Neural cell (in vitro differentiated cells): ENCODE measurements at regions not wholly inside any gene's neighbourhood (a gene's known extent, or its start where the extent isn't known, plus 50 kb on each side); places are given as distances from the start of the nearest gene placed in this dataset.
A peak's percentile ranks its signal among the peaks of the same experiment; 100 is the strongest.

Source experiments
- H2AFZ ChIP-seq: fragments of 200-600, 300-800 bp; sonication (generic), shearing (Covaris generic); 2 replicates; pipeline ENCODE4 v1.6.0; 2014; ENCODE audit warnings: low read depth, mild to moderate bottlenecking, antibody characterized with exemption, low read length, moderate library complexity
- H3F3A ChIP-seq: fragments of 200-600 bp; shearing (Covaris generic); 2 replicates; pipeline ENCODE4 v1.6.1; 2016; ENCODE audit warnings: mild to moderate bottlenecking, moderate library complexity, mixed read lengths, antibody characterized with exemption, low read length; ENCODE audit not compliant: insufficient read depth, poor library complexity, severe bottlenecking
- H3K27ac ChIP-seq: fragments of 200-600, 300-800 bp; sonication (generic), shearing (Covaris generic); 2 replicates; pipeline ENCODE4 v1.5.1; 2014; ENCODE audit warnings: mild to moderate bottlenecking, low read length, moderate library complexity
- H3K27me3 ChIP-seq: fragments of 300-800, 200-600 bp; sonication (generic), shearing (Covaris generic); 2 replicates; pipeline ENCODE4 v1.6.0; 2014; ENCODE audit warnings: mild to moderate bottlenecking, low read depth, low read length, moderate library complexity; ENCODE audit not compliant: insufficient read depth
- H3K36me3 ChIP-seq: fragments of 300-800, 200-600 bp; sonication (generic), shearing (Covaris generic); 2 replicates; pipeline ENCODE4 v1.5.1; 2014; ENCODE audit warnings: mild to moderate bottlenecking, antibody characterized with exemption, low read length, moderate library complexity; ENCODE audit not compliant: insufficient read depth
- H3K4me2 ChIP-seq: fragments of 300-800, 200-600 bp; sonication (generic), shearing (Covaris generic); 2 replicates; pipeline ENCODE4 v1.6.0; 2014; ENCODE audit warnings: mild to moderate bottlenecking, low read length
- H3K4me3 ChIP-seq: fragments of 300-800, 200-600 bp; sonication (generic), shearing (Covaris generic); 2 replicates; pipeline ENCODE4 v1.5.1; 2014; ENCODE audit warnings: mild to moderate bottlenecking, low read length, moderate library complexity
- H3K79me2 ChIP-seq: fragments of 200-600 bp; shearing (Covaris generic); replicated peaks from 2 replicates; pipeline ENCODE4 v1.6.0; 2014; ENCODE audit warnings: mild to moderate bottlenecking, low read length, moderate library complexity; ENCODE audit not compliant: insufficient read depth
- H3K9ac ChIP-seq: fragments of 300-800, 200-600 bp; sonication (generic), shearing (Covaris generic); 2 replicates; pipeline ENCODE4 v1.6.1; 2016; ENCODE audit warnings: mild to moderate bottlenecking, low read length, mixed read lengths
- H3K9me2 ChIP-seq: fragments of 200-600 bp; shearing (Covaris generic); 2 replicates; pipeline ENCODE4 v1.6.1; 2016; ENCODE audit warnings: mild to moderate bottlenecking, low read length, mixed read lengths; ENCODE audit not compliant: insufficient read depth
- H3K9me3 ChIP-seq: fragments of 200-600, 300-800 bp; sonication (generic), shearing (Covaris generic); 2 replicates; pipeline ENCODE4 v1.6.1; 2016; ENCODE audit warnings: mild to moderate bottlenecking, mixed run types, low read length, moderate library complexity, mixed read lengths
- H4K20me1 ChIP-seq: fragments of 200-600 bp; shearing (Covaris generic); 2 replicates; pipeline ENCODE4 v1.6.1; 2016; ENCODE audit warnings: mild to moderate bottlenecking, mixed run types; ENCODE audit not compliant: insufficient read depth
- EP300 ChIP-seq: fragments of 450-650 bp; conservative IDR thresholded peaks from 2 replicates; pipeline ENCODE4 v1.6.1; 2014; ENCODE audit warnings: antibody characterized with exemption, mild to moderate bottlenecking, moderate library complexity; ENCODE audit not compliant: poor library complexity, severe bottlenecking
- EZH2 ChIP-seq: fragments of 200-600, 300-800 bp; shearing (Covaris generic), sonication (generic); IDR thresholded peaks from 2 replicates; pipeline ENCODE4 v1.6.1; 2014; ENCODE audit warnings: antibody characterized with exemption, low read length, borderline replicate concordance, mild to moderate bottlenecking; ENCODE audit not compliant: insufficient read depth, poor library complexity, severe bottlenecking
- MXI1 ChIP-seq: fragments of 450-650 bp; conservative IDR thresholded peaks from 2 replicates; pipeline ENCODE4 v1.6.1; 2014; ENCODE audit warnings: antibody characterized with exemption, mild to moderate bottlenecking; ENCODE audit not compliant: poor library complexity, severe bottlenecking
- POLR2AphosphoS5 ChIP-seq: IDR thresholded peaks from 2 replicates; pipeline ENCODE4 v1.6.1; 2012
- RAD21 ChIP-seq: fragments of 450-650 bp; conservative IDR thresholded peaks from 2 replicates; pipeline ENCODE4 v1.6.1; 2014; ENCODE audit warnings: antibody characterized with exemption, mild to moderate bottlenecking, moderate library complexity
- SMC3 ChIP-seq: fragments of 450-650 bp; conservative IDR thresholded peaks from 2 replicates; pipeline ENCODE4 v1.6.1; 2014; ENCODE audit warnings: antibody characterized with exemption, mild to moderate bottlenecking, moderate library complexity; ENCODE audit not compliant: poor library complexity
- TAF1 ChIP-seq: IDR thresholded peaks from 2 replicates; pipeline ENCODE4 v1.6.1; 2012; ENCODE audit warnings: low read depth
- TF ChIP-seq, protein P1 (sequence below): fragments of 450-650 bp; IDR thresholded peaks from 2 replicates; pipeline ENCODE4 v1.5.1; 2014; ENCODE audit warnings: antibody characterized with exemption, mild to moderate bottlenecking, moderate library complexity; ENCODE audit not compliant: poor library complexity, severe bottlenecking
- TF ChIP-seq, protein P2 (sequence below): IDR thresholded peaks from 2 replicates; pipeline ENCODE4 v1.6.1; 2012; ENCODE audit warnings: borderline replicate concordance

- no peak overlapping the region for H3K4me2 ChIP-seq
- H2AFZ ChIP-seq, result no peak overlapping the region
- H3K79me2 ChIP-seq, result no peaks in the 10 kb centered on the region
- H3K36me3 ChIP-seq, result no peaks in the 10 kb centered on the region
- H3F3A ChIP-seq, result no peaks in the 10 kb centered on the region
- TF ChIP-seq MXI1 (no peak), EZH2 (no peak), EP300 (no peak), SMC3 (no peak), POLR2AphosphoS5 (no peak), RAD21 (no peak), TAF1 (no peak)
- TF ChIP-seq, protein P1, sequence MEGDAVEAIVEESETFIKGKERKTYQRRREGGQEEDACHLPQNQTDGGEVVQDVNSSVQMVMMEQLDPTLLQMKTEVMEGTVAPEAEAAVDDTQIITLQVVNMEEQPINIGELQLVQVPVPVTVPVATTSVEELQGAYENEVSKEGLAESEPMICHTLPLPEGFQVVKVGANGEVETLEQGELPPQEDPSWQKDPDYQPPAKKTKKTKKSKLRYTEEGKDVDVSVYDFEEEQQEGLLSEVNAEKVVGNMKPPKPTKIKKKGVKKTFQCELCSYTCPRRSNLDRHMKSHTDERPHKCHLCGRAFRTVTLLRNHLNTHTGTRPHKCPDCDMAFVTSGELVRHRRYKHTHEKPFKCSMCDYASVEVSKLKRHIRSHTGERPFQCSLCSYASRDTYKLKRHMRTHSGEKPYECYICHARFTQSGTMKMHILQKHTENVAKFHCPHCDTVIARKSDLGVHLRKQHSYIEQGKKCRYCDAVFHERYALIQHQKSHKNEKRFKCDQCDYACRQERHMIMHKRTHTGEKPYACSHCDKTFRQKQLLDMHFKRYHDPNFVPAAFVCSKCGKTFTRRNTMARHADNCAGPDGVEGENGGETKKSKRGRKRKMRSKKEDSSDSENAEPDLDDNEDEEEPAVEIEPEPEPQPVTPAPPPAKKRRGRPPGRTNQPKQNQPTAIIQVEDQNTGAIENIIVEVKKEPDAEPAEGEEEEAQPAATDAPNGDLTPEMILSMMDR, result no peak
- TF ChIP-seq, protein P2, sequence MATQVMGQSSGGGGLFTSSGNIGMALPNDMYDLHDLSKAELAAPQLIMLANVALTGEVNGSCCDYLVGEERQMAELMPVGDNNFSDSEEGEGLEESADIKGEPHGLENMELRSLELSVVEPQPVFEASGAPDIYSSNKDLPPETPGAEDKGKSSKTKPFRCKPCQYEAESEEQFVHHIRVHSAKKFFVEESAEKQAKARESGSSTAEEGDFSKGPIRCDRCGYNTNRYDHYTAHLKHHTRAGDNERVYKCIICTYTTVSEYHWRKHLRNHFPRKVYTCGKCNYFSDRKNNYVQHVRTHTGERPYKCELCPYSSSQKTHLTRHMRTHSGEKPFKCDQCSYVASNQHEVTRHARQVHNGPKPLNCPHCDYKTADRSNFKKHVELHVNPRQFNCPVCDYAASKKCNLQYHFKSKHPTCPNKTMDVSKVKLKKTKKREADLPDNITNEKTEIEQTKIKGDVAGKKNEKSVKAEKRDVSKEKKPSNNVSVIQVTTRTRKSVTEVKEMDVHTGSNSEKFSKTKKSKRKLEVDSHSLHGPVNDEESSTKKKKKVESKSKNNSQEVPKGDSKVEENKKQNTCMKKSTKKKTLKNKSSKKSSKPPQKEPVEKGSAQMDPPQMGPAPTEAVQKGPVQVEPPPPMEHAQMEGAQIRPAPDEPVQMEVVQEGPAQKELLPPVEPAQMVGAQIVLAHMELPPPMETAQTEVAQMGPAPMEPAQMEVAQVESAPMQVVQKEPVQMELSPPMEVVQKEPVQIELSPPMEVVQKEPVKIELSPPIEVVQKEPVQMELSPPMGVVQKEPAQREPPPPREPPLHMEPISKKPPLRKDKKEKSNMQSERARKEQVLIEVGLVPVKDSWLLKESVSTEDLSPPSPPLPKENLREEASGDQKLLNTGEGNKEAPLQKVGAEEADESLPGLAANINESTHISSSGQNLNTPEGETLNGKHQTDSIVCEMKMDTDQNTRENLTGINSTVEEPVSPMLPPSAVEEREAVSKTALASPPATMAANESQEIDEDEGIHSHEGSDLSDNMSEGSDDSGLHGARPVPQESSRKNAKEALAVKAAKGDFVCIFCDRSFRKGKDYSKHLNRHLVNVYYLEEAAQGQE, result no peak
- peaks cover 35% of the 10 kb centered on the region for H3K27me3 ChIP-seq
- no peak overlapping the region for H3K9ac ChIP-seq
- H4K20me1 ChIP-seq, result no peaks in the 10 kb centered on the region
- no peaks in the 10 kb centered on the region for H3K9me3 ChIP-seq
- H3K9me2 ChIP-seq, result no peaks in the 10 kb centered on the region
- no peak overlapping the region for H3K27ac ChIP-seq
- peak overlapping the region; percentile 66 for H3K4me3 ChIP-seq
These were observed 180.9 kb upstream of the ALKAL2 start for GRCh38 chr2:468648-469336.

DNA sequence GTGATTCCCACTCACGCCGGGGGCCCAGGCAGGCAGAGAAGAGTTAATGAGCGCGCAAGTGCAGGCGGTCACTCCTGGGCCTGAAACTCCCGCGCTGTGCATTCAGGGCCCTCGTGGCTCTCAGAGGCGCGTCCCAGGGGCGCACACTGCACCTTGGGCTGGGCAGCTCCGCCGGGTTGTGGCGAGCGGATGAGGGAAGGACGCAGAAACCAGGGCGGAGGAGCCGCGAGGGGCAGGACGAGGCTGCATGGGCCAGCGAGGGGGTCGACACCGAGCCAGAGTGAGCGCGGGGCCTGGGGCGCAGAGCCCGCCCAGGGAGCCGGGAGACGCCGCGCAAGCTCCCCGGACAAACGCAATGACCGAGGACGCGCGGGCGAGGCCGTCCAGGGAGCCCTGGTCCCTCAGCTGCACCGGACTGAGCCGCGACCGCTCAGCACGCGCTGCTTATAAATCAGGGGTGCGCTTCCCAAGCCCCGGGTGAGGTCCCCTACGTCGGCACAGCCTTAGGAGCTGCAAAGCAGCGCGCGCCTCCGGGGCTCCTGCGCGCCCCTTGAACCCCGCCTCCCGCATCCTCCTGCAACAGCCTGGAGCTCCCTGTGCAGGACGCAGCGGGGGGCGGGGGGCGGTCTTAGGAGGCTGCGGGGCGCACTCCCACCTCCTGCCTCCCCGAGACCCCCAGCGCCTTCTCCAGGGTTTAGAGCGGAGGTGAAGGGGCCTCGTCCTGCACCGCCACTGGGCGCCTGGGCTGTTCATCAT is 180.2 kb upstream of the ALKAL2 start:
- H3K79me2 ChIP-seq, result no peaks in the 10 kb centered on the region
- peak overlapping the region; percentile 66 for H3K4me3 ChIP-seq
- H3K9me3 ChIP-seq, result no peaks in the 10 kb centered on the region
- H2AFZ ChIP-seq, result no peak overlapping the region
- peaks cover 35% of the 10 kb centered on the region for H3K27me3 ChIP-seq
- H3K4me2 ChIP-seq, result no peak overlapping the region
- peak overlapping the region; percentile 3 for H3K9ac ChIP-seq
- no peak overlapping the region for H3K27ac ChIP-seq
- H3K9me2 ChIP-seq, result no peaks in the 10 kb centered on the region
- H3F3A ChIP-seq, result no peaks in the 10 kb centered on the region
- no peak for TF ChIP-seq TAF1
- TF ChIP-seq, protein P1, result no peak
- no peak for TF ChIP-seq EP300
- TF ChIP-seq RAD21, result no peak
- TF ChIP-seq MXI1, result no peak
- no peak for TF ChIP-seq EZH2
- TF ChIP-seq SMC3, result no peak
- TF ChIP-seq POLR2AphosphoS5, result no peak
- TF ChIP-seq, protein P2, result no peak
- no peaks in the 10 kb centered on the region for H4K20me1 ChIP-seq
- no peaks in the 10 kb centered on the region for H3K36me3 ChIP-seq
